HG02642 (cell line): ENCODE measurements at regions not wholly inside any gene's neighbourhood (a gene's known extent, or its start where the extent isn't known, plus 50 kb on each side); places are given as distances from the start of the nearest gene placed in this dataset.

Experiments
- ATAC-seq: cut with Tn5 transposase; IDR thresholded peaks from one replicate; pipeline ENCODE4 v1.9.1; 2021; ENCODE audit warnings: mild to moderate bottlenecking; ENCODE audit not compliant: unreplicated experiment, poor library complexity

- ATAC-seq, result no peak
Observed at GRCh38 chr20:7657569-7657968, 282.7 kb downstream of the HAO1 start.

DNA sequence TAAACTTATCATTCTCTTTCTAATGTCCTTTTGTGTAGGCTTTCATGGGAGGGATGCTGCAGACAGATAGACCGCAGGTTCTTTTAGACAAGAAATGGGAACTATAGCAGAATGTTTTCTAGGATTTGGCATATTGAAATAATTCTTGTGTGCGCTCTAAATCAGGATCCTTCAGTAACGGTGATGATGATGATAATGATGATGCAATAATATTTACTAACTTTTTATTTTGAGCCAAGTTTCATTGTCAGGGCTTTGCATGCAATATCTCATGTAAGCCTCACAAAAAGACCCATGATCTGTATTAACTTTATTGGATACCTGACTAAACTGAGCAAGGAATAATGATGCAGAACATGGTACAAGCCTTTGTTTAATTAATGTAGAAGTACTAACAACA lies 280.1 kb downstream of the HAO1 start:
- ATAC-seq, result no peak

DNA sequence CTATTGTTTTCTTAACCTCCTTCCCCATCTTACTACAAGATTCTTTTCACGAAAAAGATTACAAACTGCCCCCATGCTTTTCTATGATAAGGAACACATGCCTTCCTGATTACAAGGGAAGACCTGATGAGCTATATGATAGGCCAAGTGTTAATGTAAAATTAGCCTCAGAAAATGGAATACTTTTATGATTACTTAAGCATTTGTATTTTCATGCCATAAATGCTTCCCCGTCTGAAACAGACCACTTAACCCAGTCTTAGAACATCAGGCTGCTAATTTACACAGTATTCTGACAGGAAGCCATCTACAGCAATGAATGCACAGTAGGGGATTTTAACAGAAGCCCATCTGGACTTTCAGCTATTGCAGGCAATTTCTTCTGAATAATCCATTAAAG lies 274.9 kb downstream of the HAO1 start:
- ATAC-seq, result no peak

- ATAC-seq, result no peak
Observed at GRCh38 chr20:7667194-7667593, 273.1 kb downstream of the HAO1 start.

- no peak for ATAC-seq
Observed at GRCh38 chr20:7672571-7672970, 267.7 kb downstream of the HAO1 start.

DNA sequence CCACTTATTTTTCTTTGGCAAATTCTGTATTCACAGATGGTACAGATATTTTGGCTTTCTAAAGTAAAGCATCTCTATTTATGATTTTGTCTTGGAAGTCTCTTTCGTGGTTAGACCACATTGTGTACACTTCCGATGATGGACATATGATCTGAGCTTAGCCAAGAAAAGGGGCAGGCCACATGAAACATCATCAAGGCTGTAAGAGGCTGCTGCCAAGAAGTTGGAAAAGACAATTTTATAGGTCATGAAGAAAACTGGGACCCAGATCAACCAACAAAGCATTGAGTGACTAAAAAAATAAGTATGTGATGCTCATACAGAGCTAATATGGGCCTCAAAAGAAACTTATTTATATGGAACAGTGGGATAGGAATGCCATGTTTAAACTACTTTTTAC lies 266.4 kb downstream of the HAO1 start:
- no peak for ATAC-seq

- no peak for ATAC-seq
Observed at GRCh38 chr20:7682916-7683315, 257.3 kb downstream of the HAO1 start.

GRCh38 chr20:7687065-7687464 lies 253.2 kb downstream of the HAO1 start:
- no peak for ATAC-seq

DNA sequence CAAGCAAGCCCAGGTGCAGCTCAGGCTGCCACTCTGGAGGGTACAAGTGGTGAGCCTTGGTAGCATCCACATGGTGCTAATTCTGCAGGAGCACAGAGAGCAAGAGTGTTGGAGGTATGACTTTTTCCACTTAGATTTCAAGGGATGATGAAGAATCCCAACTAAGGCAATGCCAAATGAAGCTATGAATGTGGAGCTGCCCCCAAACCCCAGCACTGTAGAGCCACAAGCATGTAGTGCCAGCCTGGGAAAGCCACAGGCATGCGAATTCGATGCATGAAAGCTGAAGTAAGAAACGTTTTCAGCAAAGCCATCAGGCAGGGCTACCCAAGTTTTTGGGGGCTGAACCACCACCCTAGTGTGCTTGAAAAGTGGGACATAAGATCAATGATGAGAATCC lies 251.1 kb downstream of the HAO1 start:
- no peak for ATAC-seq

- no peak for ATAC-seq
Observed at GRCh38 chr20:7691647-7692269, 248.5 kb downstream of the HAO1 start.

DNA sequence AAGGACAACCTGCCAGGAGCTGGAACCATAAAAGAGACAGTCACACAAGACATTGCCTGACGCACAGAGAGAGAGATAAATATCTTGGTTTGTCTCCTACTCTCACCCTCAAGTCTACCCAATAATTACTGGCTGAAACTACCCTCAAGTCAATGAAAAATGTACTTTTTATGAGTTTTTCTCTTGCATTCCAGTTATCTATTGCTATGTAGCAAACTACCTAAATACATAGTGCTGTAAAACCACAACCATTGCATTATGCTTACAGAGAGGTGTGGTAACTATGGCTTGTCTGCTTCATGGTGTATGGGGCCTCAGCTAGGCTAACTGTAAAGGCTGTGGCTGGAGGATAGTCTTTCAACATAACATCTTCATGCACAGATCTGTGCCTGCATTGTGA lies 247.8 kb downstream of the HAO1 start:
- ATAC-seq, result no peak

DNA sequence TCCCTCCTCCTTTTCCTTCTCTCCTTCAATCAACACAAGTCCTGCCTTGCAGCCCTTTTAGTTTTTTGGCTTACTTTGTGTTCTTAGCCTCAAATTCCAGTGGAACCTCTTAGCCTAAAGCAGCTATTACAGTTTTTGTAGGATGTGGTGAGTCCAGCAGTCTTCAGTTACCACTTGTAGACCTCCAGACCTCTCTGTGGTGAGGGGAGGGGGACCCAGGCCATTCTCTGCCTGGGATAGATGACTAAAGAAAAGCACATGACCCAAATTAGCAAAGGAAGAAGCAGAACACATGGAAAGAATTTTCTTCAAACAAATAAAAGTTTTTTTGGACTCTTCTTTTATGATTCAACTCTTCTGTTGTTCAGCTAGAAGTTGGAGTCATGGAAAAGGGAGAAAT lies 246.5 kb downstream of the HAO1 start:
- no peak for ATAC-seq

GRCh38 chr20:7695051-7695495 lies 245.2 kb downstream of the HAO1 start:
- ATAC-seq, result no peak

DNA sequence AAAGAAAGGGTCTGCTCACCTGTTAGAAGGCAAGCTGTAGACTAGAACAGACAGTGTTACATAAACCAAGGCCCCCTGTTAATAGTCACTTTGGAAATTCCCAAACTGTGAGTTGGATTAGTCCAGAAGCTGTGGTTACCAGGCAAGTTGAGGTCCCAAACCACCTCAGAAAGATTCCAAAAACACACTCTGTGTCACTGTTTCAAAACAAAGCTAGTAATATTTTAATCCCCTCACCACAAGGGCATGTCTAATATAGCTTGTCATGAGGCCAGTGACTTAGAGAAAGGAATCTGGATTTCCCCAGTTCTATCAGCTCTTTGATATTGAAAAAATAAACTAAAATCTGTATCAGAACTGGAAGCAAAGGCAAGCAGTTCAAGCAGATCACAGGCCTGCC lies 244.6 kb downstream of the HAO1 start:
- no peak for ATAC-seq

DNA sequence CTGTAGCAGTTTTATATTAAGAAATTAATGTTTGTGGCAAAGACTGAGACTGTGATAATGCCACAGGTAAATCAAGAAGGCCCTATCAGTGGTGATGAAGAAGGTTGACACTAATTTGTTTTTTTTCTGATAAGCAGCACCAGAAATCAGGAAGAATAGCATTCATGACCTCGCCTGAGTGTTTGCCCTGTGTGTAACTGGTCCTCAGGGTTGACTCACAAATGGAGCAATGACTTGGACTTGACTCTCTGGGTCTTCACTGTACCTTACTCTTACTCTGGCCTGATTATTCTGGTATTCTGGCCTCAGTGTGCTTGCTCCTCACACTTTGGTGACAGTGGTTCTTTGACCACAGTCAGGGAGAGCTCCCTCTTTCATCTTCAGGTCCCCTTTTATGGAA lies 243.9 kb downstream of the HAO1 start:
- no peak for ATAC-seq

DNA sequence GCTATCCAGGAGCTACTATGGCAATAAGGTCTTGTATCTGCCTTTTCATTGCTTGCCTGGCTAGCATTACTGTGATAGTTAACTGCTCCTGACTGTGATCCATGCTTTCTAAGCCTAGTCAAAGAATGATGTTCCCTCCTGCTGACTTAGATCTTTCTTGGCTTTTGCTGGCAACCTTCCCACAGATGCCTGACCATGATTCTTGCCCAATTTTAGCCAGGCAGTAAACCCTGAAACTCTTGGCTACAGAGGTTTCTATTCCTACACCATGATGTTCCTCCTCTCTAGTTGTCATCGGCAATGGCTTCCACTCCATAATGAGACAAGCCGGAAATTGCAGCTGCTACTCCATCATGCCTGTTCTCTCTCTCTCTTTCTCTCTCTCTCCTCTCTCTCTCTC lies 238.1 kb downstream of the HAO1 start:
- no peak for ATAC-seq

- no peak for ATAC-seq
Observed at GRCh38 chr20:7703551-7703961, 236.7 kb downstream of the HAO1 start.

DNA sequence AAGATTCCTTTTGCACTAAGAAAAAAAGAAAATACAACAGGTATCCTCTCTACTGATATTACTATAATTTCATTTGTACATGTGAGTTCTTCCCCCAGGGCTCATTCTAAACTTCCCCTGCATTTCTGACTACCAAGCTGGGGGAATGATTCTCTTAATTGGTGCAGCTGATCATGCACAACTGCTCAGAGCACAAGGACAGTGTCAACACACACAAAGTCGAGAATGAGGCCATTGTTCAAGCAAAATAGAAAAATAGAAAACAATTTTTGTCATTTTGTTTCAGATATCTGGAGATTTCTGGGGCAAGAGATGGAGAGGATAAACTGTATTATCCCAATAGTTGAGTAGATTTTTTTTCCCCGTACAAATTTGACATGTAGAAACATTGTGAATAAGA lies 236.3 kb downstream of the HAO1 start:
- ATAC-seq, result no peak

DNA sequence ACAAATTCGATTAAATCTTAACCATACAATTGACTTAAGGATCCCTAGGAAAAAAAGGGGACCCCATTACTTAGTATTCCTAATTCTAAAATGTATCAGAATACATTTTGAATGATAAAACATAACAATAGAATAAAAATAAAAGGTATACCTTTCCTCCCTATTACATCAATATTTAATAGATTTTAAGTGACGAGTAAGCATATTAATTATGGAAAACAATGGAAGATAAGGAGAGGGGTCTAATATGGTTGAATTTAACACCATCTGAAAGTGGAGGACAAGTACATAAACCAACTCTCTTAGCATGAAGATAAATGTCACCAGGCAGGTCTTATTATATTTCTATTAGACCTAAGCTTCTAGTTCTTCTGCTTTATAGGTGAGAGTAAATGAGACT lies 232.1 kb downstream of the HAO1 start:
- ATAC-seq, result no peak

- no peak for ATAC-seq
Observed at GRCh38 chr20:7708782-7709181, 231.5 kb downstream of the HAO1 start.

DNA sequence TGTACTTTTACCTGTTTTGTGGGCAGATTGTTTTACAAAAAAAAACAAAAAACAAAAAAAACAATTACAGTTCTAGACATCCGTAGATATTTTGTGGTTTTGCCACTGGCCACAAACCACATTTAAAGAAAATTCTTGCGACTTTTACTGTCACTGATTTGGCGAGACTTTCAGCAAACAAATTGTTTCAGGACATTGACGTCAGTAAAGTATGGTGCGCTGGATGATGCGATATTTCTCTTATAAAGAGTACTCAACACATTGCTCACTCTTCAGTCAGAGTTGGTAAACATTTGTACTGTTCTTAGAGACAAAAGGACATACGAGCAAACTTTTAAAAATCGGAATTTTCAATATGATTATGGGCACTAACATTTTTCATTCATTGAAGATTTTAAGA lies 229.8 kb downstream of the HAO1 start:
- no peak for ATAC-seq

- no peak for ATAC-seq
Observed at GRCh38 chr20:7712661-7713060, 227.6 kb downstream of the HAO1 start.

DNA sequence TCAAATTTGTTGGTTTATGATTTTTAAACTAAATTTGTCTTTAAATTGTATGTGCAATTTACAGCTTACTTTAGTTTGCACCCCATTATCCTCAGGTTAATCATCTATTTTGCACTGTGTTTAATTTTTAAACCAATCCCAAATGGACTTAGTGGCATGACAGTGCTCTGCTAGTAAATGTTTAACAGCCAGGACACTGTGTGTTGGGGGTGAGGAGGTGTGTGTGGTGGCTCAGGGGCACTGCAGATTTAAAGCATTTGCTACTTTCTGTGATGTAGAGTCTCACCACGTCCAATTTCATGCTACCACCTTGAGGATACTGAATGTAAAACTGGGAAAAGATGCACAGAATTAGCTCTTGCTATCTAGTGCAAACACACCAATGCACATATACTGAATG lies 225.7 kb downstream of the HAO1 start:
- no peak for ATAC-seq
